ENCODE measurements at regions not wholly inside any gene's neighbourhood (a gene's known extent, or its start where the extent isn't known, plus 50 kb on each side); places are given as distances from the start of the nearest gene placed in this dataset.

GRCh38 chr10:60508037-60508436 is 118.4 kb upstream of the ANK3 start:
- no peaks in the 10 kb centered on the region for H3K27me3 Mint-ChIP-seq (ENCODE audit: low read depth, poor library complexity)
- H3K27ac Mint-ChIP-seq: no peak overlapping the region
- no peak overlapping the region for H3K4me3 Mint-ChIP-seq
- DNase-seq: no peak
- H3K4me1 Mint-ChIP-seq: no peaks in the 10 kb centered on the region
- no peaks in the 10 kb centered on the region for H3K36me3 Mint-ChIP-seq (ENCODE audit: low read depth)
- TF ChIP-seq CTCF (IDR thresholded peaks at IDR 0.05): no peak
- H3K9me3 Mint-ChIP-seq: no peaks in the 10 kb centered on the region

- no peaks in the 10 kb centered on the region for H3K27me3 Mint-ChIP-seq (ENCODE audit: low read depth, poor library complexity)
- no peak for TF ChIP-seq CTCF (IDR thresholded peaks at IDR 0.05)
- no peak overlapping the region for H3K4me3 Mint-ChIP-seq
These were observed 112.9 kb upstream of the ANK3 start for GRCh38 chr10:60502621-60503020.

GRCh38 chr10:60498985-60499384 is 109.3 kb upstream of the ANK3 start:
- Mint-ChIP-seq H3K27me3 (ENCODE audit: low read depth, poor library complexity) (no peaks in the 10 kb centered on the region), H3K4me3 (no peak overlapping the region), H3K36me3 (ENCODE audit: low read depth) (no peaks in the 10 kb centered on the region), H3K9me3 (no peaks in the 10 kb centered on the region), H3K27ac (no peak overlapping the region), H3K4me1 (no peaks in the 10 kb centered on the region)
- TF ChIP-seq CTCF (IDR thresholded peaks at IDR 0.05): no peak
- no peak for DNase-seq

More at GRCh38 chr10:60502621-60503020, 112.9 kb upstream of the ANK3 start:
- no peak for DNase-seq
- no peak overlapping the region for H3K27ac Mint-ChIP-seq
- H3K36me3 Mint-ChIP-seq (ENCODE audit: low read depth): no peaks in the 10 kb centered on the region
- no peaks in the 10 kb centered on the region for H3K9me3 Mint-ChIP-seq
- H3K4me1 Mint-ChIP-seq: no peaks in the 10 kb centered on the region

- Mint-ChIP-seq H3K4me1 (no peaks in the 10 kb centered on the region), H3K27me3 (ENCODE audit: low read depth, poor library complexity) (no peaks in the 10 kb centered on the region), H3K9me3 (no peaks in the 10 kb centered on the region), H3K36me3 (ENCODE audit: low read depth) (no peaks in the 10 kb centered on the region), H3K27ac (no peak overlapping the region), H3K4me3 (no peak overlapping the region)
- no peak for DNase-seq
- TF ChIP-seq CTCF (IDR thresholded peaks at IDR 0.05): no peak
These were observed 107.7 kb upstream of the ANK3 start for GRCh38 chr10:60497364-60497763.

GRCh38 chr10:60496181-60496580 is 106.5 kb upstream of the ANK3 start:
- Mint-ChIP-seq H3K27ac (no peak overlapping the region), H3K4me3 (no peak overlapping the region), H3K4me1 (no peaks in the 10 kb centered on the region), H3K27me3 (ENCODE audit: low read depth, poor library complexity) (no peaks in the 10 kb centered on the region), H3K9me3 (no peaks in the 10 kb centered on the region), H3K36me3 (ENCODE audit: low read depth) (no peaks in the 10 kb centered on the region)
- no peak for TF ChIP-seq CTCF (IDR thresholded peaks at IDR 0.05)
- no peak for DNase-seq

- Mint-ChIP-seq H3K36me3 (ENCODE audit: low read depth) (no peaks in the 10 kb centered on the region), H3K9me3 (no peaks in the 10 kb centered on the region), H3K4me3 (no peak overlapping the region), H3K27me3 (ENCODE audit: low read depth, poor library complexity) (no peaks in the 10 kb centered on the region), H3K27ac (no peak overlapping the region), H3K4me1 (no peaks in the 10 kb centered on the region)
- DNase-seq: no peak
- TF ChIP-seq CTCF (IDR thresholded peaks at IDR 0.05): no peak
These were observed 105.8 kb upstream of the ANK3 start for GRCh38 chr10:60495338-60496055.

Measured in nephron progenitor cell (in vitro differentiated cells).